ENCODE measurements at regions not wholly inside any gene's neighbourhood (a gene's known extent, or its start where the extent isn't known, plus 50 kb on each side); places are given as distances from the start of the nearest gene placed in this dataset.

- WGBS, 2 experiments (ENCODE audit: low coverage in 1 of 2, low lambda C conversion rate in 2 of 2, missing lambda C conversion rate in 2 of 2): 18 to 20% methylated on average over 9 of the region's 9 CpGs
- Histone ChIP-seq H2AFZ (no peak overlapping the region), H3K9ac (no peak overlapping the region), H3K36me3 (ENCODE audit: low read depth) (no peaks in the 10 kb centered on the region), H3K4me1 (ENCODE audit: insufficient read depth) (no peaks in the 10 kb centered on the region), H3K4me3 (no peak overlapping the region), H3K27ac (no peak overlapping the region), H3K27me3 (replicated peaks; ENCODE audit: insufficient read depth) (peaks cover 8% of the 10 kb centered on the region; the same call in 1 of the 2 replicates), H3K79me2 (ENCODE audit: insufficient read depth) (no peaks in the 10 kb centered on the region), H3K9me3 (ENCODE audit: low read depth) (no peaks in the 10 kb centered on the region), H3K4me2 (ENCODE audit: unreplicated experiment) (no peak overlapping the region), H3K9me2 (ENCODE audit: insufficient read depth) (no peaks in the 10 kb centered on the region), H3F3A (ENCODE audit: insufficient read depth) (no peaks in the 10 kb centered on the region), H4K20me1 (ENCODE audit: insufficient read depth) (no peaks in the 10 kb centered on the region)
- in situ Hi-C loops (cut with MboI): loop anchor here (10.0 to 25.0 kb wide), 2 partner anchors 202 to 256 kb away; partner anchors contain the start of gene SLC25A51
- TF ChIP-seq EZH2phosphoT487 (IDR thresholded peaks at IDR 0.05; ENCODE audit: insufficient read depth, low read depth) (no peak), EZH2 (IDR thresholded peaks at IDR 0.05; ENCODE audit: insufficient read depth, poor library complexity, severe bottlenecking) (no peak)
- DNase-seq: peak; percentile 72
Observed at GRCh38 chr9:38160613-38161215, 91.7 kb upstream of the SHB start.

GRCh38 chr9:38159599-38159998 lies 90.6 kb upstream of the SHB start:
- Histone ChIP-seq H2AFZ (no peak overlapping the region), H3F3A (ENCODE audit: insufficient read depth) (no peaks in the 10 kb centered on the region), H3K9ac (no peak overlapping the region), H3K9me3 (ENCODE audit: low read depth) (no peaks in the 10 kb centered on the region), H3K4me3 (no peak overlapping the region), H3K36me3 (ENCODE audit: low read depth) (no peaks in the 10 kb centered on the region), H3K4me2 (ENCODE audit: unreplicated experiment) (no peak overlapping the region), H4K20me1 (ENCODE audit: insufficient read depth) (no peaks in the 10 kb centered on the region), H3K27ac (no peak overlapping the region), H3K4me1 (ENCODE audit: insufficient read depth) (no peaks in the 10 kb centered on the region), H3K27me3 (replicated peaks; ENCODE audit: insufficient read depth) (peaks cover 8% of the 10 kb centered on the region; the same call in 1 of the 2 replicates), H3K79me2 (ENCODE audit: insufficient read depth) (no peaks in the 10 kb centered on the region), H3K9me2 (ENCODE audit: insufficient read depth) (no peaks in the 10 kb centered on the region)
- in situ Hi-C loops (cut with MboI): loop anchor here (25.0 kb wide), 1 partner anchor 203 kb away; no protein-coding TSS in a partner anchor
- no peak for DNase-seq
- TF ChIP-seq EZH2 (IDR thresholded peaks at IDR 0.05; ENCODE audit: insufficient read depth, poor library complexity, severe bottlenecking) (no peak), EZH2phosphoT487 (IDR thresholded peaks at IDR 0.05; ENCODE audit: insufficient read depth, low read depth) (no peak)
- WGBS, 2 experiments (ENCODE audit: low coverage in 1 of 2, low lambda C conversion rate in 2 of 2, missing lambda C conversion rate in 2 of 2): 24 to 27% methylated on average over 3 of the region's 3 CpGs

- Histone ChIP-seq H3K4me3 (no peak overlapping the region), H2AFZ (no peak overlapping the region), H3K27ac (no peak overlapping the region), H3K4me1 (ENCODE audit: insufficient read depth) (no peaks in the 10 kb centered on the region), H3K9me2 (ENCODE audit: insufficient read depth) (no peaks in the 10 kb centered on the region), H3K79me2 (ENCODE audit: insufficient read depth) (no peaks in the 10 kb centered on the region), H3K4me2 (ENCODE audit: unreplicated experiment) (no peak overlapping the region), H3K36me3 (ENCODE audit: low read depth) (no peaks in the 10 kb centered on the region), H3K9ac (no peak overlapping the region), H3K9me3 (ENCODE audit: low read depth) (no peaks in the 10 kb centered on the region), H3F3A (ENCODE audit: insufficient read depth) (no peaks in the 10 kb centered on the region), H3K27me3 (replicated peaks; ENCODE audit: insufficient read depth) (peaks cover 8% of the 10 kb centered on the region; the same call in 1 of the 2 replicates), H4K20me1 (ENCODE audit: insufficient read depth) (no peaks in the 10 kb centered on the region)
- in situ Hi-C loops (cut with MboI): loop anchor here (25.0 kb wide), 1 partner anchor 204 kb away; no protein-coding TSS in a partner anchor
- no peak for DNase-seq
- 70 to 80% methylated on average over 4 of the region's 4 CpGs for WGBS, 2 experiments (ENCODE audit: low coverage in 1 of 2, low lambda C conversion rate in 2 of 2, missing lambda C conversion rate in 2 of 2)
- TF ChIP-seq EZH2phosphoT487 (IDR thresholded peaks at IDR 0.05; ENCODE audit: insufficient read depth, low read depth) (no peak), EZH2 (IDR thresholded peaks at IDR 0.05; ENCODE audit: insufficient read depth, poor library complexity, severe bottlenecking) (no peak)
Observed at GRCh38 chr9:38158628-38159027, 89.6 kb upstream of the SHB start.

GRCh38 chr9:38157711-38158110 lies 88.7 kb upstream of the SHB start:
- DNase-seq: no peak
- WGBS, 2 experiments (ENCODE audit: low coverage in 1 of 2, low lambda C conversion rate in 2 of 2, missing lambda C conversion rate in 2 of 2): 27 to 34% methylated on average over 2 of the region's 2 CpGs
- H3K4me2 ChIP-seq (ENCODE audit: unreplicated experiment): no peak overlapping the region
- no peaks in the 10 kb centered on the region; the same call in 1 of the 2 replicates for H3K27me3 ChIP-seq (replicated peaks; ENCODE audit: insufficient read depth)
- H3K9me2 ChIP-seq (ENCODE audit: insufficient read depth): no peaks in the 10 kb centered on the region
- H3K36me3 ChIP-seq (ENCODE audit: low read depth): no peaks in the 10 kb centered on the region
- H3K4me3 ChIP-seq: no peak overlapping the region
- H4K20me1 ChIP-seq (ENCODE audit: insufficient read depth): no peaks in the 10 kb centered on the region
- no peak for TF ChIP-seq EZH2phosphoT487 (IDR thresholded peaks at IDR 0.05; ENCODE audit: insufficient read depth, low read depth)
- TF ChIP-seq EZH2 (IDR thresholded peaks at IDR 0.05; ENCODE audit: insufficient read depth, poor library complexity, severe bottlenecking): no peak
- no peaks in the 10 kb centered on the region for H3K4me1 ChIP-seq (ENCODE audit: insufficient read depth)
- no peaks in the 10 kb centered on the region for H3K79me2 ChIP-seq (ENCODE audit: insufficient read depth)
- in situ Hi-C loops (cut with MboI): loop anchor here (25.0 kb wide), 1 partner anchor 205 kb away; no protein-coding TSS in a partner anchor
- no peaks in the 10 kb centered on the region for H3F3A ChIP-seq (ENCODE audit: insufficient read depth)
- H2AFZ ChIP-seq: no peak overlapping the region
- H3K9ac ChIP-seq: no peak overlapping the region
- H3K27ac ChIP-seq: no peak overlapping the region
- no peaks in the 10 kb centered on the region for H3K9me3 ChIP-seq (ENCODE audit: low read depth)
